Adrenal gland (tissue), 9 donors: ENCODE measurements at regions not wholly inside any gene's neighbourhood (a gene's known extent, or its start where the extent isn't known, plus 50 kb on each side); places are given as distances from the start of the nearest gene placed in this dataset.
"Not testable (repeated sequence)": the region's sequence is repeated elsewhere in the genome, so short reads cannot be mapped to it uniquely, and the experiment has no call there.

Experiments
- DNase-seq, 7 donors: peaks; one replicate each; pipeline ENCODE4 v3.0.0-alpha.2; 2019 to 2020
- H3K27ac ChIP-seq, 5 donors: fragments of 200-600 bp; sonication (generic) in 4 of 5; 1 replicate in 3 of 5; 2 replicates in 2 of 5; pipeline versions ENCODE4 v1.5.1 to v1.8.0; 2016 to 2020; ENCODE audit warnings: mild to moderate bottlenecking in 1 of 5
- H3K27me3 ChIP-seq: fragments of 200-600 bp; 2 replicates; pipeline ENCODE4 v1.8.0; 2021
- H3K36me3 ChIP-seq, 2 donors: fragments of 200-600 bp; replicated peaks in 1 of 2; 1 replicate in 1 of 2; 2 replicates in 1 of 2; pipeline versions ENCODE4 v1.5.1 to v1.8.0; 2018 to 2022
- H3K4me1 ChIP-seq, 2 donors: fragments of 200-600 bp; replicated peaks in 1 of 2; 1 replicate in 1 of 2; 2 replicates in 1 of 2; pipeline versions ENCODE4 v1.5.1 to v1.8.0; 2018 to 2021
- H3K4me3 ChIP-seq, 4 donors: fragments of 200-600 bp; sonication (generic) in 3 of 4; one replicate each; pipeline ENCODE4 v1.5.1; 2016 to 2018
- H3K9me3 ChIP-seq, 3 donors: fragments of 200-600 bp; sonication (generic) in 1 of 3; replicated peaks in 1 of 3; 1 replicate in 2 of 3; 2 replicates in 1 of 3; pipeline versions ENCODE4 v1.5.1 to v1.8.0; 2016 to 2021
- WGBS, 4 donors: extraction: QIAGEN DNeasy Blood & Tissue Kit in 2 of 4; methylation state at CpG; one replicate each; pipeline versions ENCODE4 v1.1.5 to v1.1.7; 2013 to 2017; 5-methylcytosine and 5-hydroxymethylcytosine counted together
- intact Hi-C, 2 donors: fragments of 100-400 bp; cut with DNase I; formaldehyde crosslinking; loops; one replicate each; pipeline versions ENCODE4 v1.14.1 to v1.15.0; 2022 to 2023
- donor health status: healthy with polysubstance abuse.
- donor health status: Bipolar disorder and iron deficiency.
- donor health status: DM: yes; HTN: yes; CAD: no.
- donor health status: DM: no; HTN: no; CAD: no.
- donor health status: DM: no; HTN: no; CAD: no.

DNA sequence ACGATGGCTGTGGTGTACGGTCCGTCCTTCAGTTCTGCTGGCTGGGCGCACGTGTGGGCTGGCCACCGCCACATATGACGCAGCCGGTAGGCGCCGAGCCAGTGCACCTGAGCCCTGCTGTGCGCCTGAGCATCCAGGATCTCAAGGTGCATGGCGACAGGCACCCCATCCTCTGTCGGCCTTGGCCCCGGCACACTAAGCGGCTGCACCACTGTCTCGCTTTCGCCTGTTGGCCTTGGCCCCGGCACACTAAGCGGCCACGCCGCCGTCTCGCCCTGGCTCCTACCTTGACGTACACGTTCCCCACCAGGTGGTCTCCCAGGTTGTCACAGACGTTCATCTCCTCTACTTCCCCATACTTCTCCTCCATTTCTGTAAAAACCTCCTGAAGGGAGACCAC, 4034.6 kb upstream of the TPTE start:
- DNase-seq, intact Hi-C loops: not testable (repeated sequence)
- 94 to 95% methylated on average over 10 to 13 of the region's 26 CpGs; no CpG with 5 or more reads in 2 of the 4 donors for WGBS, 4 donors

GRCh38 chr21:6492691-6493090, 4028.7 kb upstream of the TPTE start:
- H3K27me3 ChIP-seq, H3K4me1 ChIP-seq, H3K27ac ChIP-seq, H3K9me3 ChIP-seq, intact Hi-C loops, DNase-seq, H3K4me3 ChIP-seq, H3K36me3 ChIP-seq: not testable (repeated sequence)
- no CpG with 5 or more reads among the region's 8 CpGs for WGBS, 4 donors

More for the DNA sequence above, 4034.6 kb upstream of the TPTE start:
- not testable (repeated sequence) for H3K27ac ChIP-seq, H3K27me3 ChIP-seq, H3K36me3 ChIP-seq, H3K9me3 ChIP-seq, H3K4me1 ChIP-seq, H3K4me3 ChIP-seq

GRCh38 chr21:6493957-6494356, 4027.4 kb upstream of the TPTE start:
- intact Hi-C loops, H3K27me3 ChIP-seq, H3K4me3 ChIP-seq, H3K36me3 ChIP-seq, H3K27ac ChIP-seq, DNase-seq, H3K4me1 ChIP-seq, H3K9me3 ChIP-seq: not testable (repeated sequence)
- no CpG with 5 or more reads among the region's 4 CpGs for WGBS, 4 donors

- H3K4me3 ChIP-seq, H3K4me1 ChIP-seq, DNase-seq, intact Hi-C loops, H3K9me3 ChIP-seq, H3K27me3 ChIP-seq, H3K27ac ChIP-seq, H3K36me3 ChIP-seq: not testable (repeated sequence)
- WGBS, 4 donors, result 74% methylated on average over 2 of the region's 5 CpGs; no CpG with 5 or more reads in 3 of the 4 donors
Observed at GRCh38 chr21:6496356-6496755, 4025.0 kb upstream of the TPTE start.

DNA sequence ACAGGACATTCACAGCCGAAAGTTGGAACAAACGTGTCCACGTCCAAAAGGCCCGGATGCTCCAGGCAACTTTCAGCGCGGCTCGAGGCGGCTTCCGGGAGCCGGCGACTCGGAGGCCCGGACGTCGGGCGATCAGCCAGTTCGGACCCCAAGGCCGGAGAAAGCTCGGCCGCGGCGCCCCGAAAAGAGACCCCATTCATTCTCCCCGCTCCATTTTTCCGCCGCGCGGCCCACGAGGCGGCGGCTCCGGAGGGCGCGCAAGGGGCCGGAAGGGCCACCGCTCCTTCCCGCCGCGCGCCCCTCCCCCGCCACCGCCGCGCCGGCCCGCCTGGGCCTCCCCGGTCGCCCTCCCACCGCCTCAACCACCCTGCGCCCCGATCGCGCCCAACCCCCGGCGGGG, 4022.7 kb upstream of the TPTE start:
- intact Hi-C loops, H3K4me1 ChIP-seq, H3K36me3 ChIP-seq, H3K27me3 ChIP-seq, H3K9me3 ChIP-seq: not testable (repeated sequence)
- peak overlapping the region in 1 of 5 donors; percentile 84 for H3K27ac ChIP-seq
- H3K4me3 ChIP-seq, result peak overlapping the region in 1 of 4 donors; percentile 59
- WGBS, 4 donors, result 0% methylated on average over 4 to 27 of the region's 55 CpGs; no CpG with 5 or more reads in 2 of the 4 donors
- peak in 3 of 7 donors; percentile 11 to 45 (median 22) for DNase-seq

- H3K4me1 ChIP-seq, H3K4me3 ChIP-seq, H3K27me3 ChIP-seq, intact Hi-C loops, H3K9me3 ChIP-seq, H3K36me3 ChIP-seq: not testable (repeated sequence)
- WGBS, 4 donors, result 0% methylated on average over 17 to 21 of the region's 66 CpGs; no CpG with 5 or more reads in 2 of the 4 donors
- peak overlapping the region in 1 of 5 donors; percentile 84 for H3K27ac ChIP-seq
- peak in 3 of 7 donors; percentile 49 to 73 (median 51) for DNase-seq
Observed at GRCh38 chr21:6499128-6499826, 4022.1 kb upstream of the TPTE start.

DNA sequence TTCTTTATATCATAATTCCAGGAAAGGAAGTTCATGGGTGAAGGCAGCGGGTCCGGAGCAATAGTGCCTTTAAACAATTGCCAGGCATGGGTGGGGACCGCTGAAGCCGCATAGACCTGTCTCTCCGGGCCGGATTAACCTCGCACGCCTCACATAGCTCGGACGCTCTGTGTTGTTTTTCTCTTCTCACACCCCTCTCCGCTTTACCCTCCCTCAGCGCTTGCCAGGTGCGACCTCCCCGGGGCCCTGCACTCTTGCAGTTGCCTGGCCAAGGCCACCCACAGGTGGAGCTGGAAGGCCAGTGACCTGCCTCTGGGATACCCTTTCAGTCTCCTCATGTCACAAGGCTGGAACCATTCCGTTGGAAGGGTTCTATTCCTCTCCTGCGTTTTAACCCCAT, 4021.5 kb upstream of the TPTE start:
- DNase-seq, H3K9me3 ChIP-seq, H3K27me3 ChIP-seq, H3K27ac ChIP-seq, intact Hi-C loops, H3K36me3 ChIP-seq, H3K4me3 ChIP-seq, H3K4me1 ChIP-seq: not testable (repeated sequence)
- no CpG with 5 or more reads among the region's 16 CpGs for WGBS, 4 donors

DNA sequence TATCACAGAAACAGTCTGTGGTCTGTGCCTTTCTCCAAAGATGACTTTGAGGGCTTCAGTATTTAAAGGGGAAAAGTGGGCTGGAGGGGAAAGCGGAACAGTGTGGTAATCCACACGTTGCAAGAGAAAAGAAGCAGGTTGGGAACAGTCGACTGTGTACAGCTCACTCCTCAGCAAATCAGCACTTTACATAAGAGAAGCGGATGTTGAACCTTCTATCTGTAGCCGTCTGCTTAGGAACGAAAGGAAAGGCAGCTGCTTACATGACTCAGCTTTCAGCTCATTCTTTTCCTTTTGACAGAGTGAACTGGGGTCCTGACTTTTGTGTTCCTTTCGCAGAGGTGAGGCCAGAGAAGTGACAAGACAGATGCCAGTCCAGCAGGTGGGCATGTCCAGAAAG, 4020.7 kb upstream of the TPTE start:
- H3K9me3 ChIP-seq, intact Hi-C loops, DNase-seq, H3K27ac ChIP-seq, H3K4me3 ChIP-seq, H3K27me3 ChIP-seq, H3K4me1 ChIP-seq, H3K36me3 ChIP-seq: not testable (repeated sequence)
- WGBS, 4 donors, result no CpG with 5 or more reads among the region's 7 CpGs

- H3K4me1 ChIP-seq, H3K4me3 ChIP-seq, intact Hi-C loops, H3K9me3 ChIP-seq, H3K36me3 ChIP-seq, H3K27ac ChIP-seq, H3K27me3 ChIP-seq, DNase-seq: not testable (repeated sequence)
- WGBS, 4 donors, result 78 to 82% methylated on average over 5 to 6 of the region's 10 CpGs; no CpG with 5 or more reads in 2 of the 4 donors
Observed at GRCh38 chr21:6506167-6506894, 4015.1 kb upstream of the TPTE start.

GRCh38 chr21:6507632-6508031, 4013.8 kb upstream of the TPTE start:
- H3K9me3 ChIP-seq, H3K4me3 ChIP-seq, H3K27ac ChIP-seq, DNase-seq, intact Hi-C loops, H3K4me1 ChIP-seq, H3K27me3 ChIP-seq, H3K36me3 ChIP-seq: not testable (repeated sequence)
- no CpG with 5 or more reads among the region's 4 CpGs for WGBS, 4 donors

GRCh38 chr21:6521777-6522176, 3999.6 kb upstream of the TPTE start:
- H3K9me3 ChIP-seq, H3K4me1 ChIP-seq, H3K36me3 ChIP-seq, intact Hi-C loops, H3K27me3 ChIP-seq, DNase-seq, H3K27ac ChIP-seq, H3K4me3 ChIP-seq: not testable (repeated sequence)
- no CpG with 5 or more reads among the region's 7 CpGs for WGBS, 4 donors
